ENCODE measurements at regions not wholly inside any gene's neighbourhood (a gene's known extent, or its start where the extent isn't known, plus 50 kb on each side); places are given as distances from the start of the nearest gene placed in this dataset.

DNA sequence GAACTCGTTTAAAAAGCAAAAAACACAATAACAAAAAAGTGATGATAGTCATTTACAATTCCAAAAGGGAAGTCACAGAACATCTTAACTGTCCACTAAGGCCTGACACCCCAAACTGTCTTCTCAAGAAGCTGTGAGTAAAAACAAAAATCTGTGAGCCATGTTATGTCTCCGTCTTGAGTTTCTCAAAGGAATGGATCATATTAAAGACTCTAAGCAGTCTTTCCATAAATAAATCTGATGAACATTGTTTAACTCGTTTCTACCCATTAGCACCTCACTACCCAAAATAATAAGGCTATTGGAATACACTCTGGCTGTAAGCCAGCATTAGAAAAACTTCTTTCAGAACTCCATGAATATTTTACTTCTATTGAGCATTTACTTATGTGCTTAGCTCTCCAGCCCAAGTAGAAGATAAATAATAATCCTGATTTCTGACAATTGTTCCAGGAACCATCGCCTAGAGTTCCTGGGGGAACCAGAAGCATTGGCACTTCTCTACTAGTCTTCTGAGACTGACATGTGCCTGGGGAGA is 396.0 kb downstream of the STK39 start:
- no peak for DNase-seq (ENCODE audit: low read depth, low spot score)
- Histone ChIP-seq H3K9me3 (ENCODE audit: control insufficient read depth, insufficient read depth, low read depth, low read length) (no peaks in the 10 kb centered on the region), H3K27me3 (ENCODE audit: control insufficient read depth, insufficient read depth, low read length) (no peaks in the 10 kb centered on the region; the same call in 1 of the 2 replicates), H3K4me1 (ENCODE audit: control insufficient read depth, insufficient read depth, low read length) (no peaks in the 10 kb centered on the region), H3K36me3 (ENCODE audit: control insufficient read depth, insufficient read depth, low read length) (no peaks in the 10 kb centered on the region), H3K27ac (ENCODE audit: low read length) (no peak overlapping the region), H3K4me3 (ENCODE audit: low read depth in 2 of 2, low read length in 2 of 2) (no peak overlapping the region)
- TF ChIP-seq, protein P1, sequence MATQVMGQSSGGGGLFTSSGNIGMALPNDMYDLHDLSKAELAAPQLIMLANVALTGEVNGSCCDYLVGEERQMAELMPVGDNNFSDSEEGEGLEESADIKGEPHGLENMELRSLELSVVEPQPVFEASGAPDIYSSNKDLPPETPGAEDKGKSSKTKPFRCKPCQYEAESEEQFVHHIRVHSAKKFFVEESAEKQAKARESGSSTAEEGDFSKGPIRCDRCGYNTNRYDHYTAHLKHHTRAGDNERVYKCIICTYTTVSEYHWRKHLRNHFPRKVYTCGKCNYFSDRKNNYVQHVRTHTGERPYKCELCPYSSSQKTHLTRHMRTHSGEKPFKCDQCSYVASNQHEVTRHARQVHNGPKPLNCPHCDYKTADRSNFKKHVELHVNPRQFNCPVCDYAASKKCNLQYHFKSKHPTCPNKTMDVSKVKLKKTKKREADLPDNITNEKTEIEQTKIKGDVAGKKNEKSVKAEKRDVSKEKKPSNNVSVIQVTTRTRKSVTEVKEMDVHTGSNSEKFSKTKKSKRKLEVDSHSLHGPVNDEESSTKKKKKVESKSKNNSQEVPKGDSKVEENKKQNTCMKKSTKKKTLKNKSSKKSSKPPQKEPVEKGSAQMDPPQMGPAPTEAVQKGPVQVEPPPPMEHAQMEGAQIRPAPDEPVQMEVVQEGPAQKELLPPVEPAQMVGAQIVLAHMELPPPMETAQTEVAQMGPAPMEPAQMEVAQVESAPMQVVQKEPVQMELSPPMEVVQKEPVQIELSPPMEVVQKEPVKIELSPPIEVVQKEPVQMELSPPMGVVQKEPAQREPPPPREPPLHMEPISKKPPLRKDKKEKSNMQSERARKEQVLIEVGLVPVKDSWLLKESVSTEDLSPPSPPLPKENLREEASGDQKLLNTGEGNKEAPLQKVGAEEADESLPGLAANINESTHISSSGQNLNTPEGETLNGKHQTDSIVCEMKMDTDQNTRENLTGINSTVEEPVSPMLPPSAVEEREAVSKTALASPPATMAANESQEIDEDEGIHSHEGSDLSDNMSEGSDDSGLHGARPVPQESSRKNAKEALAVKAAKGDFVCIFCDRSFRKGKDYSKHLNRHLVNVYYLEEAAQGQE (IDR thresholded peaks at IDR 0.05; ENCODE audit: insufficient read depth in 1 of 2, low read depth in 2 of 2, low read length in 1 of 2), result no peak
- TF ChIP-seq, protein P2, sequence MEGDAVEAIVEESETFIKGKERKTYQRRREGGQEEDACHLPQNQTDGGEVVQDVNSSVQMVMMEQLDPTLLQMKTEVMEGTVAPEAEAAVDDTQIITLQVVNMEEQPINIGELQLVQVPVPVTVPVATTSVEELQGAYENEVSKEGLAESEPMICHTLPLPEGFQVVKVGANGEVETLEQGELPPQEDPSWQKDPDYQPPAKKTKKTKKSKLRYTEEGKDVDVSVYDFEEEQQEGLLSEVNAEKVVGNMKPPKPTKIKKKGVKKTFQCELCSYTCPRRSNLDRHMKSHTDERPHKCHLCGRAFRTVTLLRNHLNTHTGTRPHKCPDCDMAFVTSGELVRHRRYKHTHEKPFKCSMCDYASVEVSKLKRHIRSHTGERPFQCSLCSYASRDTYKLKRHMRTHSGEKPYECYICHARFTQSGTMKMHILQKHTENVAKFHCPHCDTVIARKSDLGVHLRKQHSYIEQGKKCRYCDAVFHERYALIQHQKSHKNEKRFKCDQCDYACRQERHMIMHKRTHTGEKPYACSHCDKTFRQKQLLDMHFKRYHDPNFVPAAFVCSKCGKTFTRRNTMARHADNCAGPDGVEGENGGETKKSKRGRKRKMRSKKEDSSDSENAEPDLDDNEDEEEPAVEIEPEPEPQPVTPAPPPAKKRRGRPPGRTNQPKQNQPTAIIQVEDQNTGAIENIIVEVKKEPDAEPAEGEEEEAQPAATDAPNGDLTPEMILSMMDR (IDR thresholded peaks at IDR 0.05), result no peak
- TF ChIP-seq POLR2AphosphoS5 (IDR thresholded peaks at IDR 0.05; ENCODE audit: low read depth, low read length), result no peak
- no peak for TF ChIP-seq SIN3A (IDR thresholded peaks at IDR 0.05; ENCODE audit: borderline replicate concordance, insufficient read depth, low read depth, low read length)
- no peak for TF ChIP-seq TCF7L2 (IDR thresholded peaks at IDR 0.05; ENCODE audit: low read depth, low read length)
- intact Hi-C loops (cut with micrococcal nuclease; ENCODE audit: unreplicated experiment), result no loop called here
- POLR2A ChIA-PET, result no interaction called here
- BruUV-seq (replicated peaks), result no TSS peak
- ATAC-seq, result no peak
- in situ Hi-C loops (cut with HindIII; ENCODE audit: low pct_unique_long_range_greater_than_20kb, low sequenced_read_pairs), result no loop called here
- CTCF ChIA-PET, result no interaction called here

DNA sequence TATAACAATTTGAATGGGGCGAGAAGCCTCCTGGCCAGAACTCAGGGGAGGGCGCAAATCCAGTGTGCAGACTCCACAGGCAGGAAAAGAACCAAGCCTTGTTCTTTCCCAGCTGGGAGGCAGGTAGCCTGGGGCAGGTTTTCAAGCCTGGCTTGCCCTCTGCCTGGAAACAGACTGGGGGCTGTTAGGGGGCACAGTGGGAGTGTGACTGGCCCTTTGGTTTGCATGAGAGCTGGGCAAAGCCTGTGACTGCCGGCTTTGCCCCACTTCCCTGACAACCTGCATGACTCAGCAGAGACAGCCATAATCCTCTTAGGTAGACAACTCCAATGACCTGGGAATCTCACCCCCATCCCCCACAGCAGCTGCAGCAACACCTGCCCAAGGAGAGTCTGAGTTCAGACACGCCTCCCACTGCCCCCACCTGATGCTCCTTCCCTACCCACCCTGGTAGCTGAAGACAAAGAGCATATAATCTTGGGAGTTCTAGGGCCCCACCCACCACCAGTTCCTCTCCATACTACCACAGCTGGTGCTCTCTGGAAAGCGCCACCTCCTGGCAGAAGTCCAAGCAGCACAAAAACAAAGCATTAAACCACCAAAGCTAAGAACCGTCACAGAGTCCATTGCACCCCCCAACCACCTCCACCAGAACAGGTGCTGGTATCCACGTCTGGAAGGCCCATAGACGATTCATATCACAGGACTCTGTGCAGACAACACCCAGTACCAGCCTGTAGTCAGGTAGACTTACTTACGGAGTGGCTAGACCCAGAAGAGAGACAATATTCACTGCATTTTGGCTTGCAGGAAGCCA is 402.5 kb downstream of the STK39 start:
- in situ Hi-C loops (cut with HindIII; ENCODE audit: low pct_unique_long_range_greater_than_20kb, low sequenced_read_pairs) (no loop called here), intact Hi-C loops (cut with micrococcal nuclease; ENCODE audit: unreplicated experiment) (no loop called here)
- H3K27ac ChIP-seq (ENCODE audit: low read length), result no peak overlapping the region
- H3K4me1 ChIP-seq (ENCODE audit: control insufficient read depth, insufficient read depth, low read length), result no peaks in the 10 kb centered on the region
- CTCF ChIA-PET, result no interaction called here
- TF ChIP-seq, protein P2 (IDR thresholded peaks at IDR 0.05), result no peak; the same call in 1 of the 2 replicates
- TF ChIP-seq POLR2AphosphoS5 (IDR thresholded peaks at IDR 0.05; ENCODE audit: low read depth, low read length) (no peak), SIN3A (IDR thresholded peaks at IDR 0.05; ENCODE audit: borderline replicate concordance, insufficient read depth, low read depth, low read length) (no peak), TCF7L2 (IDR thresholded peaks at IDR 0.05; ENCODE audit: low read depth, low read length) (no peak)
- TF ChIP-seq, protein P1 (IDR thresholded peaks at IDR 0.05; ENCODE audit: insufficient read depth in 1 of 2, low read depth in 2 of 2, low read length in 1 of 2), result no peak
- no peaks in the 10 kb centered on the region for H3K9me3 ChIP-seq (ENCODE audit: control insufficient read depth, insufficient read depth, low read depth, low read length)
- ATAC-seq (no peak), DNase-seq (ENCODE audit: low read depth, low spot score) (no peak)
- no TSS peak for BruUV-seq (replicated peaks)
- POLR2A ChIA-PET, result no interaction called here
- no peak overlapping the region for H3K4me3 ChIP-seq (ENCODE audit: low read depth in 2 of 2, low read length in 2 of 2)
- no peaks in the 10 kb centered on the region for H3K36me3 ChIP-seq (ENCODE audit: control insufficient read depth, insufficient read depth, low read length)
- no peaks in the 10 kb centered on the region for H3K27me3 ChIP-seq (ENCODE audit: control insufficient read depth, insufficient read depth, low read length)
